Superior temporal gyrus (tissue), 1 donor: ENCODE measurements at regions not wholly inside any gene's neighbourhood (a gene's known extent, or its start where the extent isn't known, plus 50 kb on each side); places are given as distances from the start of the nearest gene placed in this dataset.

Source experiments
- DNase-seq: peaks from one replicate; pipeline ENCODE4 v3.0.0-alpha.2; 2016; ENCODE audit errors: extremely low spot score

DNA sequence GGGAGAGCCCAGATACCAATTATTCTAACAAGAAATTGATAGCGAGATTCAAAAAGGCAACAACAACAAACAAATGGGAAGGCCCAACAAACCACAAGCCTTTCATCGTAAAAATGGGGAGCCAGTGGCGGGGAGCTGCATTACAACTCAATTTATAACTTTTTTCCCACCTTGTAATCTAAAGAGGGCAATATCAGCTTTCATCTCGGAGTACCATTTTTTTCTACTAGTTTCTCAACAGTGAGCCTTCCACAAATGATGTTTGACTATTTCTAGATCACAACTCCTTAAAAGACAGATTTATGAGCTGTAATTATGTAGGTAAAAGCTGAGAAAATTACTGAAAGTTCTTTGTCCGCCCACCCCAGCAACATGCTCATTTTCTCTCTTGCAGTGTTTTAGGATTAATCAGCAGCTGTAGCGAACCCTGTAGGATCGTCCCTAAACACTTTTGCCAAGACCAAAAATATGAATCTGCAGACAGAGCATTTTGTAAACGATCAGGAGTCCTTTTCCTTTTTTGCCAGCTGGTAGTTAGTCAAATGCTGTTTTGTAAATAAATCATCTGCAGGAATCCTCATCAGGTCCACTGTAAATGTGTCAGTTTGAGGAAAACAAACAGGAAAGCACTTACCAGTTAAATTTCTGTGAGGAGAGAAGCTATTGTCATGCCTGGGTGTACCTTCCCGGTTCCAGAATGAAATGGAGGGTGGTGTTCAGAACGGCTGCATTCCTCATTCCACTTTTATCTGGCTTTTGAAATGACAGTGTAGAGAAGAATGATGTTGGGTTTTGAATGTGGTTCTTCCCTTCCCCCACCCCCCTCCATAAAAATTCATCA lies 53.2 kb downstream of the EEF1B2 start:
- peak; percentile 32 for DNase-seq

DNA sequence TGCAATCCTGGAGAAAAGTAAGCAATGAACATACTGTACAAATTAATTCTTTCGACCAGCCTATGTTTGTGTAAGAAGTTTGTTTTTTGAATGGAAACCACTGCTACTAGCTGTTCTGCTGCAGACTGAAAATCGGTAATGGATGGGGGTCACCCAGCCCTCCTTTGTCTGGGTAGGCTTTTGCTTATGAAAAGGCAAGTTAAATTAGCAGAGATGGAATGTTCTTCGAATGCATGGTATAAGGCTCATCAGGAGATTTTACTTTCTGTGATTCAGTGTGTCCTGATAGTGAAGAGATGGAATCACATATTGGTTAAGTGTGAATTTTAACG lies 53.8 kb downstream of the EEF1B2 start:
- no peak for DNase-seq

DNA sequence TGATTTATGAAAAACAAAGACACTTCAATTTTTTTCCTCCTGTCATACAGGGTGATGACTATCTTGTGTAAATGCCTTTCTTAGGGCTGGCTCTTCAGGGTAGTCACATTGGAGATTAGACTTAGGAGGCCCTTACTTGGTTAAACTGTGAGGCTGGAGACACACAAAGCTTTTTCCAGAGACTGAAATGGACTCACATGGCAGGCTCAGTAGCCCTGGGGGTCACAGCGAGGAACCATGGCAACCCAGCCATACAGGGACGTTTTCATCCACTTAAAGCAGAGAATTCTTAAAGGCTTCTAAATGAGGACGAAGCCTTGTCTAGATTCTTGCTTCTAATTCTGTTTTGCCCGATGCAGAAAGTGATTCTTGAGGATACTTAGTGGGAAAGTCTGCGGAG lies 57.3 kb upstream of the ZDBF2 start:
- DNase-seq = no peak

DNA sequence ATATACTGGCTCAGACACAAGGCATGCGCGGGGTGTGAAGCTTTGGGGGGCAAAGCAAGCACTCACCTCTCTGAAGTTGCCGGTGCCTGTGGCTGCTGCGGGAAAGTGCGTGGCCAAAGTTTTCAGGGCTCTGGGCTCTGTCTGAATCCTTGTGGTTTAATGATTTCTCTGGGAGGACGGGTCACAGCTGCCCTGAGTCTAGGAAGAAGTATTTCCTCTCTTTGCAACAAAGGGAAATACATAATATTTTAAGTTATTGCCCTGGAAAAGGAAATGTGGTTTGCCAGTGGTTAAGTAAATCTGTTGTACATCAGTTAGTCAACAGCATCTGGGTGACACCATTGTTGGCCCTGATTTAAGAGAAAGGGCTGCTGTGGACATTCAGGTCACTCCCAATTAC lies 56.7 kb upstream of the ZDBF2 start:
- DNase-seq = no peak

DNA sequence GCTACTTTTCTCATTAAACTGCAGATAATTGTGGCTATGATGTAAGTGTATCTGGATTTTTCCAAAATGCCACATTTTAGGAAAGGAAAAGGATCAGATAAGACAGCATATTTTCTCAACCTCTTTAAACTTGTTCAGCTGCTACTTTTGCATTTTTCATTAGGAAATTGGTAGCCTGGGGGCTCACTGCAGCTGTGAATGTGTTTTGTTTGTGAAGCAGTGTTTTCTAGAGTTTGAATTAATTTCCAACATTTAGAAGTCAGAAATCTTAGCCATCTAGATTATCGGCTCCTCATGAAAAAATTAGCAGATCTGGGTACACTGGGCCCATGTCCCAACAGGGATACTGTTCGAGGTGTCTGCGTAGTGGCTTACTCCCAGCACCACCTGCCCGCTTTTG lies 56.3 kb upstream of the ZDBF2 start:
- DNase-seq = no peak

DNA sequence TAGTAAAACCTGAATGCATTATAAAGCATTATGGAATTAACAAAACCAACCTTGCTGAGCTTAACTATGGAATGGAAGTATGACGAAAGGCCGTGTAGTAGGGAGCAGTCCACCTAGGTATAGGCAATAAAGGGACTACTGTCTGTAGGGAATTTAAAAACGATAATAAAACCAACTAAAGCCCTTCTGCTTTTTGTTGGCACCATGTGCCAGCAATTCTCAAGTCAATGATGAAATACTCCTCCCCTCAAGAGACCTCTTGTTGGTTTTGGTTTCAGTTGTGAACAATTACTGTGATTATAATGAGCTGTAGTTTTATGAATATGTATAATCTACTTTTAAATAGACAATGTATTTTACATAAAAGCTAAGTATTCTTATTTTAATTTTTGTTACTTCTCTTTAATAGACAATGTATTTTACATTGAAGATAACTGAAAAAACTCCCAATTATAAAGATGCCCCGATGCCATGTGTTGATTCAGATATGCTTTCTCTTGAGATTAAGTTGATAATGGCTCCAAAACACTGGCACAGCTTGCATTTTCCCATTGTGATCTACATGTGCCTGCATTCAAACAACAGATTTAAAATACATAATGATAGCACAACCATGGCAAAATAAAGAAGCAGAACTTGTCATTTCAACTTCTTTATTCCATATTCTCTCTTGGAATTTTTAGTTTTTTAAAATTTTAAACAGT lies 55.5 kb upstream of the ZDBF2 start:
- no peak for DNase-seq

DNA sequence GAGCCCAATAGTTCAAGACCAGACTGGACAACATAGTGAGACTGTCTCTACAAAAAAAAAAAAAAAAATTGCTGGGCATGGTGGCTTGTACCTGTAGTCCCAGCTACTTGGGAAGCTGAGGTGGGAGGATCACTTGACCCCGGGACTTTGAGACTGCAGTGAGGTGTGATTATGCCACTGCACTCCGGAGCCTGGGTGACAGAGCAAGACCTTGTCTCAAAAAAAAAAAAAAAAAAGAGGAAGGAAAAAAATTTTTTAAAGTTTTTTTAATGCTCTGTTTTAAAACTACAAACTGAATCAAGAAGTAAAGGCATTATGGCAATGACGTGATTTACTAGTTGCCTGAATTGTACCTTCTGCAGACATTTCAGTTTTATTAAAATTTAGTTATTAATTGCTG lies 54.5 kb upstream of the ZDBF2 start:
- no peak for DNase-seq

DNA sequence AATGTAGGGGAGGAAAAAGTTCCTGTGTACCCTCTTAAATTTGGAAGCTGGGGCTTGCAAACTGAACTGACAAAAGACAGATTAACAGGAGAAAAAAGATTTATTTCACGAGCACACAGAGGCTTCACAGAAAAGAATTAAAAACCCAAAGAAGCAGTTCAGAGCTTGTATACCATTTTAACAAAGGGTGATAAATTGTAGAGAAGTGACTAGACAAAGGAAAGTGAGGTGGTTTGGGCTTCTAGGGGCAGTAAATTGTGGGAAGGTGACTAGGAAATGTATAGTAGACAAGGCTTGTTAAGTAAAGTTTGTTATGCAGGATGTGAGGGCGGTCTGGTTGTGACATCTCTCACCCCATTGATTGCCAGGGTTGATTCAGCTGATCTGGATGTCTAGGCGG lies 53.5 kb upstream of the ZDBF2 start:
- no peak for DNase-seq
